Parathyroid adenoma (tissue), 2 donors: ENCODE measurements at regions not wholly inside any gene's neighbourhood (a gene's known extent, or its start where the extent isn't known, plus 50 kb on each side); places are given as distances from the start of the nearest gene placed in this dataset.

Experiments
- H2AFZ ChIP-seq: fragments of 300-600 bp; sonication (generic); one replicate; pipeline ENCODE4 v1.7.0; 2017; ENCODE audit warnings: antibody characterized with exemption, mild to moderate bottlenecking
- H3K27ac ChIP-seq: fragments of 300-600 bp; sonication (generic); one replicate; pipeline ENCODE4 v1.7.0; 2017
- H3K27me3 ChIP-seq: fragments of 300-600 bp; sonication (generic); one replicate; pipeline ENCODE4 v1.7.0; 2017; ENCODE audit warnings: low read length; ENCODE audit not compliant: control insufficient read depth, insufficient read depth
- H3K36me3 ChIP-seq: fragments of 300-600 bp; sonication (generic); one replicate; pipeline ENCODE4 v1.7.0; 2017; ENCODE audit warnings: low read length; ENCODE audit not compliant: control insufficient read depth, insufficient read depth
- H3K4me1 ChIP-seq: fragments of 300-600 bp; sonication (generic); one replicate; pipeline ENCODE4 v1.7.0; 2017; ENCODE audit warnings: control low read depth
- H3K4me2 ChIP-seq: fragments of 300-600 bp; sonication (generic); one replicate; pipeline ENCODE4 v1.7.0; 2017; ENCODE audit warnings: low read length
- H3K4me3 ChIP-seq: fragments of 300-600 bp; sonication (generic); one replicate; pipeline ENCODE4 v1.7.0; 2017; ENCODE audit warnings: low read depth, low read length
- H3K79me2 ChIP-seq: fragments of 300-600 bp; sonication (generic); one replicate; pipeline ENCODE4 v1.7.0; 2017; ENCODE audit warnings: control low read depth
- H3K9ac ChIP-seq: fragments of 300-600 bp; sonication (generic); one replicate; pipeline ENCODE4 v1.7.0; 2017; ENCODE audit warnings: mild to moderate bottlenecking
- H3K9me3 ChIP-seq: fragments of 300-600 bp; sonication (generic); one replicate; pipeline ENCODE4 v1.7.0; 2017; ENCODE audit warnings: low read length; ENCODE audit not compliant: control insufficient read depth
- TF ChIP-seq, protein P1 (sequence below): fragments of 300-600 bp; sonication (generic); IDR thresholded peaks from one replicate; pipeline ENCODE4 v1.7.0; 2017; ENCODE audit warnings: antibody characterized with exemption, mild to moderate bottlenecking
- donor health status: primary hyperparathyroidism.

DNA sequence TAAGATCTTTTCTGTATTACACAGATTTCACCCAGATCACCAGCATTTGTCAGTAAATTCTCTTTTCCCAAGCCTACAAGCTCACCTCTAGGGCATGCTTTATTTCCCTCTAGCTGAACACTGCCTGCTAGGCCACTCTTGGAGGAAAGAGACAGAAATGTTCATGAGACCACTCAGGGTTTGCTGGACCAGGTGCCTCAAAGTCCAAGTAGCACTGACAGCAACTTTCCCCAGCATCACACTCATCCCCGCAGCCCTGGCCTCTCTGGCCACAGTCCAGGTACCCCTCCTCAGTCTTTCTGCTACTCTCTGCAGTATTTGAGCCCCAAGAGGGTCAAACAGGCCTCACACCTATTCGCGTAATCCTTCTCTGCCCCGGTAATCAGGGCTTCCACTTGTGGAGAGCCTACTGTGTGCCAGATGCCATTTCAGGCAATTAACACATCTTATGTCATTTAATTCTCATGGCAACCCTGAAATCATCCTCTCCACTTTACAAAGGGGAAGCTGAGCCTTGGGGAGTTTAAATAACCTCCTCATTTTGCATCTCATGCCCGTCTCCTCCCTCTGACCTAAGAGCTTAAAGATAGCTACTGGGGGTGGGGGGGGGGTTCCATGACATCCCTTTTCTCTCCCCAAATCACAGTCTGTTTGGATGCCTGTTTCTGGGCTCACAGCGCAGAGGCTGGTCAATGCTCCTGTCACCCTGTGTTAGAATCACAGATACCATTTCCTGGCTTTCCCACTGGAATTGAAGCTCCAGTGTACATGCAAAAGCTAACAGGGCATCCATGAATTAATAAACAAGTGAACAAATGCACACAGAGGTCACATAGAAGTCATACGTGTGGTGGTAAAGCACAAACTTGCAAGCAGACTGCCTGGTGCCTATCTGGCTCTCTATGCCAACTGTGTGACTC lies 88.5 kb downstream of the PRLHR start:
- no peak overlapping the region for H2AFZ ChIP-seq
- no peaks in the 10 kb centered on the region for H3K27me3 ChIP-seq
- H3K4me2 ChIP-seq, result no peak overlapping the region
- no peak overlapping the region for H3K27ac ChIP-seq
- H3K4me3 ChIP-seq, result no peak overlapping the region
- TF ChIP-seq, protein P1, sequence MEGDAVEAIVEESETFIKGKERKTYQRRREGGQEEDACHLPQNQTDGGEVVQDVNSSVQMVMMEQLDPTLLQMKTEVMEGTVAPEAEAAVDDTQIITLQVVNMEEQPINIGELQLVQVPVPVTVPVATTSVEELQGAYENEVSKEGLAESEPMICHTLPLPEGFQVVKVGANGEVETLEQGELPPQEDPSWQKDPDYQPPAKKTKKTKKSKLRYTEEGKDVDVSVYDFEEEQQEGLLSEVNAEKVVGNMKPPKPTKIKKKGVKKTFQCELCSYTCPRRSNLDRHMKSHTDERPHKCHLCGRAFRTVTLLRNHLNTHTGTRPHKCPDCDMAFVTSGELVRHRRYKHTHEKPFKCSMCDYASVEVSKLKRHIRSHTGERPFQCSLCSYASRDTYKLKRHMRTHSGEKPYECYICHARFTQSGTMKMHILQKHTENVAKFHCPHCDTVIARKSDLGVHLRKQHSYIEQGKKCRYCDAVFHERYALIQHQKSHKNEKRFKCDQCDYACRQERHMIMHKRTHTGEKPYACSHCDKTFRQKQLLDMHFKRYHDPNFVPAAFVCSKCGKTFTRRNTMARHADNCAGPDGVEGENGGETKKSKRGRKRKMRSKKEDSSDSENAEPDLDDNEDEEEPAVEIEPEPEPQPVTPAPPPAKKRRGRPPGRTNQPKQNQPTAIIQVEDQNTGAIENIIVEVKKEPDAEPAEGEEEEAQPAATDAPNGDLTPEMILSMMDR, result no peak
- no peaks in the 10 kb centered on the region for H3K36me3 ChIP-seq
- H3K4me1 ChIP-seq, result peaks cover 4% of the 10 kb centered on the region
- no peaks in the 10 kb centered on the region for H3K79me2 ChIP-seq
- H3K9me3 ChIP-seq, result no peaks in the 10 kb centered on the region
- H3K9ac ChIP-seq, result no peak overlapping the region

DNA sequence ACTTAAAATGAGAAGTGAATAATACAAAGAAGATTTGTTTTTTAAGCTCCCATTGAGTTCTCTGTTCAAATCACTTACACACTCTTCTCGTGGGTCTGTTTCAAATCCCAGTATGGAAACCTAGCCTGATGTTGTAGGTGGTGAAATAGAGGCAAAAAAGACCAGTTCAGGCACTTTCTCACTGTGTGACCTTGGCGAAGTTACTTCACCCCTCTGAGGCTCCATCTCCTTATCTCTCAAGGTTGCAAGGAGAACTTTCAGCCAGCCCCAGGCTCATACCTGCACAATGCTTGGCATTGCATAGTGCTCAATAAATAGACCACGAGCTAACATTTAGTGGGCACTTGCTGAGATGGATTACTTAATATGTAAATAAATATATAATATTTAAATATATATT lies 90.1 kb downstream of the PRLHR start:
- Histone ChIP-seq H3K27ac (no peak overlapping the region), H3K79me2 (no peaks in the 10 kb centered on the region), H3K4me3 (no peak overlapping the region), H3K36me3 (no peaks in the 10 kb centered on the region), H3K27me3 (no peaks in the 10 kb centered on the region), H3K4me1 (peaks cover 4% of the 10 kb centered on the region), H3K9ac (no peak overlapping the region), H2AFZ (no peak overlapping the region), H3K9me3 (no peaks in the 10 kb centered on the region), H3K4me2 (no peak overlapping the region)
- TF ChIP-seq, protein P1, result no peak

DNA sequence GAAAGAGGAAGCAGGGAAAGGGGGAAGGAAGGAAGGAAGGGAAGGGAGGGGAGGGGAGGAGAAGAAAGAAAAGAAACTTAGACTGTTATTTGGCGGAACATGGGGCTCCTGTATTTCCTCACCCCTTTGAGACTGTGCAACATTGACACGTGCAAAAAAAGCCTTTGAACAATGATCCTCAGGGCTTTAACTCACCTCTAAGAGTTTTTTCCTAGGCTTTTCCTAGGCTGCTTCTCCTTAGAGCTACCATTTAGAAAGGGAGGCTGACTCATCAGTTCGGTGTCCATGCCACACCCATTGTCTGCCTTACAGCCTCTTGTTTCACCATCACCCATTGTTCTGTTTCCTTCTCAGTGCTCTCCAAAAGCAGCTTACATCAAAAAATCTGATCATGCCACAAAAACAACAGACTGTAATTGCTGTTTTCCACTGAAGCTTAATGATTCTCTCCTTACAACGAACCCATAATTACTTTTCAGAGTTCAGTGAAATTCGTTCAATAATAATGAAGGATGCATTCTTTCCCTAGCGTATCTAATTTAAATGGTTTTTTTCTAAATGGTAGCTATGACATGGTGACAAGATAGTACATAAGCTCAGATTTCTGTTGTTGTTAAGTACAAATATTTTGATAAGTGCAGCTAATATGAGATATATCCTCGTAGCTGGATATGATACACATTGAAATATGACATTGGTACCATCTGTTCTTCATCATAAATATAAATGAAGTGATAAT lies 90.8 kb downstream of the PRLHR start:
- H3K9ac ChIP-seq, result no peak overlapping the region
- peaks cover 4% of the 10 kb centered on the region for H3K4me1 ChIP-seq
- no peaks in the 10 kb centered on the region for H3K27me3 ChIP-seq
- no peak overlapping the region for H2AFZ ChIP-seq
- H3K36me3 ChIP-seq, result no peaks in the 10 kb centered on the region
- H3K27ac ChIP-seq, result no peak overlapping the region
- no peak overlapping the region for H3K4me3 ChIP-seq
- TF ChIP-seq, protein P1, result no peak
- H3K4me2 ChIP-seq, result no peak overlapping the region
- H3K9me3 ChIP-seq, result no peaks in the 10 kb centered on the region
- no peaks in the 10 kb centered on the region for H3K79me2 ChIP-seq

DNA sequence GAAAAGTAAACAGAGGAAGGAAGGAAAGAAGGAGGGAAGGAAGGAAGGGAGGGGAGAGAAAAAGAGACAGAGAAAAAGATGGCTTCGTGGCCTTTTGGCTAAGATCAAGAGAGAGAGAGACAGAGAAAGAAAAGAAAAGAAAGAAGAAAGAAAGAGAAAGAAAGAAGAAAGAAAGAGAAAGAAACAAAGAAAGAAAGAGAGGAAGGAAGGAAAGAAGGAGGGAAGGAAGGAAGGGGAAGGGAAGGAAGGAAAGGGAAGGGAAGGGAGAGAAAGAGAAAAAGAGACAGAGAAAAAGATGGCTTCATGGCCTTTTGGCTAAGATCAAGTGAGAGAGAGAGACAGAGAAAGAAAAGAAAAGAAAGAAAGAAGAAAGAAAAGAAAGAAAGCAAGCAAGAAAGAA lies 91.4 kb downstream of the PRLHR start:
- no peak overlapping the region for H3K4me2 ChIP-seq
- TF ChIP-seq, protein P1, result no peak
- no peaks in the 10 kb centered on the region for H3K36me3 ChIP-seq

More for the DNA sequence above, 91.4 kb downstream of the PRLHR start:
- no peaks in the 10 kb centered on the region for H3K27me3 ChIP-seq
- H3K4me1 ChIP-seq, result peaks cover 4% of the 10 kb centered on the region
- no peak overlapping the region for H2AFZ ChIP-seq
- no peak overlapping the region for H3K4me3 ChIP-seq
- no peak overlapping the region for H3K9ac ChIP-seq
- no peaks in the 10 kb centered on the region for H3K79me2 ChIP-seq
- H3K9me3 ChIP-seq, result no peaks in the 10 kb centered on the region
- no peak overlapping the region for H3K27ac ChIP-seq
